Stimulated activated CD8-positive, alpha-beta memory T cell treated with anti-CD3 and anti-CD28 coated beads, Interleukin-15, amount 100 ng/mL, for 24 hours (primary cell): ENCODE measurements at regions not wholly inside any gene's neighbourhood (a gene's known extent, or its start where the extent isn't known, plus 50 kb on each side); places are given as distances from the start of the nearest gene placed in this dataset.
A peak's percentile ranks its signal among the peaks of the same experiment; 100 is the strongest.
"Not testable (repeated sequence)": the region's sequence is repeated elsewhere in the genome, so short reads cannot be mapped to it uniquely, and the experiment has no call there.

ENCODE experiments used
- DNase-seq: peaks from one replicate; pipeline ENCODE4 v3.0.0-alpha.2; 2020; ENCODE audit warnings: low read depth

- no peak for DNase-seq
Measured at GRCh38 chr11:69905611-69906452, 86.6 kb upstream of the FGF3 start.

DNA sequence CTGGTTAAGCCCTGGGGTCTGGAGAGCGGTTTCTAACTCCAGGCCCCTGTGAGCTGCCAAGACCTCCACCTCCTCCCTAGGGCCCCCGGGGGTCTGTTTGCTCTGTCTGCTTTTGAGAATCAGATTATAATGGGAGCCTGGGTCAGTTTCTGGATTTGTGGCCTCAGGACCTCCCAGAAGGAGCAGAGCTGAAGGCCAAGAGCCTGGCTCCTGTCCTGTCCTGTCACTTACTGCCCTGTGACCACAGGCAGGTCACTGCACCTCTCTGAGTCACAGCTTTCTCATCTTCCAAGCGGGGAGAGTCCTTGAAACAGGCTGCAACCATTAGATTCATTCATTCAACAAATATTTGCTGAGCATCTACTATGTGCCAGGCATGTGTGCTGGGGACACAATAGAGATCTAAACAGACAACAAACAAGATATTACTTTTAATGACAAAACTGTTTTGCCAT is 87.3 kb upstream of the FGF3 start:
- no peak for DNase-seq

- no peak for DNase-seq
Measured at GRCh38 chr11:69907611-69908010, 88.4 kb upstream of the FGF3 start.

DNA sequence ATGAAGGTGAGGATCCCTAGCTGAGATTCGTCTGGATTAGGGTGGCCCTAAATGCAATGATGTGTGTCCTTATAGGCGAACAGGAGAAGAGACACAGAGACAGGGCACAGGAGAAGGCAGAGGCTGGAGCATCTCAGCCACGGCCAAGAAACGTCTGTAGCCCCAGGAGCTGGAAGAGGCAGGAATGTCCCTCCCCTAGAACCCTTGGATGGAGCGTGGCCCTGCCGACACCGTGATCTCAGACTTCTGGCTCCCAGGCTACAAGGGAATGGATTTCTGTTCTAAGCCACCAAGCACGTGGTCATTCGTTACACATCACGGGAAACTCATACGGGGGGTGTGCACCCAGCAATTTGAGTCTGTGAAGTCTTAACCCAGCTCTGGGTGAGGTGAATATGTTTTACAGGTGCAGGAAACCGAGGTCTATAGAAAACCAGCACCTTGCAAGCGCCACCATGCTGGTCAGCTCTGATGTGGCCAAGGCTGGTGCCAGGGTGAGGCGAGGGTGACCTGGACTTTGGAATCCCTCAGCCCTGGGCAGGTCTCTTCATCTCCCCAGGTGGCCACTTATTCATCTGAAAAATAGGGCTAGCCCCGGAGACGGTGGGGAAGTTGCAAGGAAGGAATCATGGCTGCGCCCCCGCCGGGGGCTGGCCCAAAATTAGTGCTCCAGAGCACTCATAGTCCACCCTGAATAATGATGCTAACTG is 89.5 kb upstream of the FGF3 start:
- no peak for DNase-seq

GRCh38 chr11:69909561-69910518 is 90.6 kb upstream of the FGF3 start:
- DNase-seq: no peak

GRCh38 chr11:69910519-69911309 is 91.5 kb upstream of the FGF3 start:
- DNase-seq: no peak

GRCh38 chr11:69911310-69912160 is 92.3 kb upstream of the FGF3 start:
- no peak for DNase-seq

GRCh38 chr11:69912161-69912910 is 93.1 kb upstream of the FGF3 start:
- DNase-seq: no peak

- DNase-seq: no peak
Measured at GRCh38 chr11:69912911-69913451, 93.8 kb upstream of the FGF3 start.

GRCh38 chr11:69913591-69914285 is 94.5 kb upstream of the FGF3 start:
- DNase-seq: no peak

DNA sequence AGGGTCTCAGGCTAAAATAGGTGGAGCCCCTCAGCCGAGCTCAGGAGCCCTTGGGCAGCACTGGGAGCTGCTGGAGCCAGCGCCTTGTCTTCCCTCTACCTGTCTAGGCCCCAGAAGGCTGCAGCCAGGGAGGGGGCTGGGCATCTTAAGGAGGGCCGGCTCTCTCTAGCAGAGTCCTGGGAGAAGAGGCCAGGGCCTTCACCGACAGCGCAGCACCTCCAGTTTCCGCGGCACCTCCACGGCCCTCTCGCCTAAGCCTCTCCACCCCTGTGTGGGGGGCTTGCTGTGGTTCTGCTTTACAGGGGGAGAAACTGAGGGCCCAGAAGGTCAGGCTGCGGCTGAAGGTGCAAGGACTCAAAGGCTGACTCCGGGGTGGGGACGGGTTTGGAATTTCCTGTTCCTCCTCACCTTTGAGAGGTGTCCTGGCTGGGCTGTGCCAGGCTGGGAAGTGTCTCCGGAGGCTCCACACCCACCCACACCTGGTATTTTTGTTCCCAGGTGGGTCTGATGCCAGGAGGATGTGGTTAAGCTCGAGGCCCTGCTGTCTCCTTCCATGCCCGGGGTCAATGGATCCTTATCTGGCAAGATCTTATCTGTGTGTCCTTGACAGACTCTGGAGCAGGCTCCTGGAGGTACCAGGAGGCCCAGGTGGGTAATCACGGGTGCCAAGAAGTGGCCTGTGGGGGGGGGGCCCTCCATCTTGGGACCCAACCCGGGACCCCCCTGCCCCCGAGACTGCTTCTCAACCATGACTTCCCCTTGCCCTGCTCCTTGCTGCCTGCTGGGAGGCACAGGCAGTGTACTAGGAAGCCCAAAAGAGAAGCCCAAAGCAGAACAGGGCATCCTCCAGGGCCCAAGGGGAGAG is 95.3 kb upstream of the FGF3 start:
- no peak for DNase-seq

GRCh38 chr11:69915151-69915500 is 95.9 kb upstream of the FGF3 start:
- no peak for DNase-seq

GRCh38 chr11:69915501-69916250 is 96.5 kb upstream of the FGF3 start:
- DNase-seq: peak; percentile 20

GRCh38 chr11:69916251-69916649 is 97.0 kb upstream of the FGF3 start:
- not testable (repeated sequence) for DNase-seq

DNA sequence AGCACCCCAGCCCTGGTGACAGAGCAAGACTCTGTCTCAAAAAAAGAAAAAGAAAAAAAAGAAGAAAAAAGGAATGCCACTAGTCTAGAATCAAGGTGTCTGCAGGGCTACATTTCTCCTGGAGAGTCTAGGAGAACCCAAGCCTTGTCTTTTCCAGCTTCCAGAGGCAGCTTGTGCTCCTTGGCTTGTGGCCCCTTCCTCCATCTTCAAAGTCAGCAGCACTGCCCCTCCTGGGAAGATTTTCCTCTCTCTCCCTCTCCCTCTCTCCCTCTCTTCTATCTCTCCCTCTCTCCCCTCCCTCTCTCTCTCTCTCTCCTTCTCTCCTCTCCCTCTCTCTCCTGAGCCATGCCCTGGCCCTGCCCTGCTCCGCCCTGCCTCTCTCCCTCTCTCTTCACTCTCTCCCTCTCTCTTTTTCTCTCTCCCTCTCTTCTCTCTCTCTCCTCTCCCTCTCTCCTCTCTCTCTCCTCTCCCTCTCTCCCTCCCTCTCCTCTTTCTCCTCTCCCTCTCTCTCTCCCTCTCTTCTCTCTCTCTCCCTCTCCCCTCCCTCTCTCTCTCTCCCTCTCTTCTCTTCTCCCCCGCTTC is 97.7 kb upstream of the FGF3 start:
- DNase-seq: no peak

DNA sequence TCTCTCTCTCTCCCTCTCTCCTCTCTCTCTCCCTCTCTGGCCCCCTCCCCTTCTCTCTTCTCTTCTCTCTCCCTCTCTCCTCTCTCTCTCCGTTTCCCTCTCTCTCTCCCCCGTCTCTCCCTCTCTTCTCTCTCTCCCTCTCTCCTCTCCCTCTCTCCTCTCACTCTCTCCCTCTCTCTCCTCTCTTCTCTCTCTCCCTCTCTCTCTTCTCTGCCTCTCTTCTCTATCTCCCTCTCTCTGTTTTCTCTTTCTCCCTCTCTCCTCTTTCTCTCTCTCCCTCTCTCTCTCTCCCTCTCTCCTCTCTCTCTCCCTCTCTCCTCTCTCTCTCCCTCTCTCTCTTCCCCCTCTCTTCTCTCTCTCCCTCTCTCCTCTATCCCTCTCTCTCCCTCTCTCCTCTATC is 98.3 kb upstream of the FGF3 start:
- no peak for DNase-seq
